CD14-positive monocyte (primary cell): ENCODE measurements at regions not wholly inside any gene's neighbourhood (a gene's known extent, or its start where the extent isn't known, plus 50 kb on each side); places are given as distances from the start of the nearest gene placed in this dataset.

Experiments
- DNase-seq, 3 donors: peaks; one replicate each; pipeline ENCODE4 v3.0.0-alpha.2; 2011 to 2022
- H2AFZ ChIP-seq: 2 replicates; pipeline ENCODE4 v1.6.0; 2012; ENCODE audit warnings: mild to moderate bottlenecking, low read depth, low read length, inconsistent platforms; ENCODE audit not compliant: insufficient read depth, poor library complexity, severe bottlenecking
- H3K27ac ChIP-seq, 2 donors: 1 replicate in 1 of 2; 2 replicates in 1 of 2; pipeline ENCODE4 v1.5.1; 2012 to 2013; ENCODE audit warnings: low read length in 2 of 2, control low read depth in 1 of 2, inconsistent platforms in 1 of 2, low read depth in 1 of 2, mild to moderate bottlenecking in 1 of 2
- H3K27me3 ChIP-seq, 2 donors: one replicate each; pipeline versions ENCODE4 v1.6.0 to v1.6.1; 2011 to 2013; ENCODE audit warnings: low read length in 2 of 2; ENCODE audit not compliant: control insufficient read depth in 2 of 2, insufficient read depth in 2 of 2
- H3K36me3 ChIP-seq, 2 donors: replicated peaks in 1 of 2; 1 replicate in 1 of 2; 2 replicates in 1 of 2; pipeline versions ENCODE4 v1.5.1 to v1.6.1; 2012 to 2013; ENCODE audit warnings: low read length in 2 of 2, control low read depth in 1 of 2, inconsistent platforms in 1 of 2, mild to moderate bottlenecking in 1 of 2; ENCODE audit not compliant: insufficient read depth in 2 of 2, control insufficient read depth in 1 of 2
- H3K4me1 ChIP-seq, 2 donors: 1 replicate in 1 of 2; 2 replicates in 1 of 2; pipeline versions ENCODE4 v1.5.1 to v1.6.1; 2012 to 2013; ENCODE audit warnings: low read length in 2 of 2, control low read depth in 1 of 2, inconsistent platforms in 1 of 2, mild to moderate bottlenecking in 1 of 2, moderate library complexity in 1 of 2; ENCODE audit not compliant: insufficient read depth in 2 of 2, control insufficient read depth in 1 of 2
- H3K4me2 ChIP-seq: replicated peaks from 2 replicates; pipeline ENCODE3; 2012; ENCODE audit warnings: low read length, moderate library complexity, mild to moderate bottlenecking; ENCODE audit not compliant: poor library complexity, severe bottlenecking; ENCODE audit errors: extremely low read depth
- H3K4me3 ChIP-seq, 3 experiments: fragments of 200-600 bp in 1 of 3; sonication (generic) in 1 of 3; replicated peaks in 1 of 3; 1 replicate in 2 of 3; 2 replicates in 1 of 3; pipeline ENCODE4 v1.5.1; 2011 to 2013; ENCODE audit warnings: low read length in 3 of 3, mild to moderate bottlenecking in 3 of 3, control low read depth in 2 of 3, low read depth in 2 of 3, inconsistent platforms in 1 of 3, moderate library complexity in 1 of 3
- H3K79me2 ChIP-seq: 2 replicates; pipeline ENCODE4 v1.6.0; 2012; ENCODE audit warnings: mild to moderate bottlenecking, control low read depth, inconsistent platforms, low read length, moderate library complexity; ENCODE audit not compliant: insufficient read depth
- H3K9ac ChIP-seq: 2 replicates; pipeline ENCODE4 v1.6.0; 2017; ENCODE audit warnings: low read length, mild to moderate bottlenecking; ENCODE audit not compliant: insufficient read depth, poor library complexity, severe bottlenecking
- H3K9me3 ChIP-seq, 2 donors: replicated peaks in 1 of 2; 1 replicate in 1 of 2; 2 replicates in 1 of 2; pipeline versions ENCODE4 v1.5.1 to v1.6.1; 2012 to 2013; ENCODE audit warnings: low read length in 2 of 2, control low read depth in 1 of 2; ENCODE audit not compliant: control insufficient read depth in 1 of 2, insufficient read depth in 1 of 2
- H4K20me1 ChIP-seq: 2 replicates; pipeline ENCODE4 v1.6.0; 2012; ENCODE audit warnings: mild to moderate bottlenecking, low read length, control low read depth, moderate library complexity; ENCODE audit not compliant: insufficient read depth
- H3K27ac Mint-ChIP-seq, 7 donors: one replicate each; pipeline ENCODE4 v1.8.0; 2020; ENCODE audit warnings: mild to moderate bottlenecking in 7 of 7, mixed read lengths in 7 of 7, moderate library complexity in 6 of 7, inconsistent platforms in 2 of 7
- H3K27me3 Mint-ChIP-seq, 3 donors: one replicate each; pipeline ENCODE4 v1.8.0; 2021 to 2022; ENCODE audit warnings: low read depth in 3 of 3, mild to moderate bottlenecking in 3 of 3, mixed read lengths in 3 of 3, moderate library complexity in 3 of 3, inconsistent platforms in 1 of 3
- H3K36me3 Mint-ChIP-seq, 2 donors: one replicate each; pipeline ENCODE4 v1.8.0; 2020; ENCODE audit warnings: mixed read lengths in 2 of 2, inconsistent platforms in 1 of 2, mild to moderate bottlenecking in 1 of 2
- H3K4me1 Mint-ChIP-seq: one replicate; pipeline ENCODE4 v1.8.0; 2020; ENCODE audit warnings: mild to moderate bottlenecking, mixed read lengths
- H3K4me3 Mint-ChIP-seq, 2 donors: one replicate each; pipeline ENCODE4 v1.8.0; 2020; ENCODE audit warnings: mild to moderate bottlenecking in 2 of 2, mixed read lengths in 2 of 2, moderate library complexity in 1 of 2
- H3K9me3 Mint-ChIP-seq, 7 donors: one replicate each; pipeline ENCODE4 v1.8.0; 2020 to 2022; ENCODE audit warnings: mixed read lengths in 7 of 7, mild to moderate bottlenecking in 6 of 7, moderate library complexity in 6 of 7, inconsistent platforms in 2 of 7
- CTCF ChIP-seq: fragments of 200-600 bp; IDR thresholded peaks from one replicate; pipeline ENCODE4 v1.8.0; 2022; ENCODE audit warnings: antibody characterized with exemption, mild to moderate bottlenecking
- WGBS: methylation state at CpG from one replicate; pipeline ENCODE4 v1.1.5; 2013; ENCODE audit warnings: missing lambda C conversion rate; ENCODE audit not compliant: insufficient coverage; 5-methylcytosine and 5-hydroxymethylcytosine counted together
- intact Hi-C, 2 donors: fragments of 100-400 bp; cut with micrococcal nuclease; formaldehyde crosslinking; loops; one replicate each; pipeline versions ENCODE4 v1.15.0 to v1.15.1; 2023

- H4K20me1 ChIP-seq = no peaks in the 10 kb centered on the region
- H3K27ac ChIP-seq = no peak overlapping the region
- H3K27me3 Mint-ChIP-seq = no peaks in the 10 kb centered on the region
- H3K4me3 ChIP-seq = no peak overlapping the region
- H3K36me3 Mint-ChIP-seq = no peaks in the 10 kb centered on the region
- no CpG with 5 or more reads among the region's 3 CpGs for WGBS
- H3K9ac ChIP-seq = no peak overlapping the region
- peaks cover 2 to 6% of the 10 kb centered on the region in 2 donors for H3K9me3 ChIP-seq
- TF ChIP-seq CTCF = no peak
- no peaks in the 10 kb centered on the region for H3K4me1 ChIP-seq
- no peak overlapping the region for H3K4me3 Mint-ChIP-seq
- H3K4me1 Mint-ChIP-seq = peaks cover 11% of the 10 kb centered on the region
- H3K36me3 ChIP-seq = no peaks in the 10 kb centered on the region
- H2AFZ ChIP-seq = no peak overlapping the region
- H3K9me3 Mint-ChIP-seq = peaks cover 1 to 14% (median 5%) of the 10 kb centered on the region in 7 donors
- DNase-seq = no peak
- no peaks in the 10 kb centered on the region for H3K79me2 ChIP-seq
- H3K4me2 ChIP-seq = no peak overlapping the region
- intact Hi-C loops = no loop called here
- H3K27ac Mint-ChIP-seq = peak overlapping the region in 2 of 7 donors; percentile 25 to 50
- no peaks in the 10 kb centered on the region for H3K27me3 ChIP-seq
Measured at GRCh38 chr1:188240772-188241406, 1412.1 kb downstream of the PLA2G4A start.

- TF ChIP-seq CTCF = no peak
- Histone ChIP-seq H3K4me3 (no peak overlapping the region), H3K4me1 (no peaks in the 10 kb centered on the region), H3K79me2 (no peaks in the 10 kb centered on the region), H3K9me3 (peaks cover 2 to 6% of the 10 kb centered on the region in 2 donors), H3K27ac (no peak overlapping the region), H3K36me3 (no peaks in the 10 kb centered on the region), H3K9ac (no peak overlapping the region), H3K4me2 (no peak overlapping the region), H2AFZ (no peak overlapping the region), H4K20me1 (no peaks in the 10 kb centered on the region), H3K27me3 (no peaks in the 10 kb centered on the region)
- Mint-ChIP-seq H3K4me3 (no peak overlapping the region), H3K4me1 (peaks cover 11% of the 10 kb centered on the region), H3K36me3 (no peaks in the 10 kb centered on the region), H3K27me3 (no peaks in the 10 kb centered on the region), H3K27ac (no peak overlapping the region), H3K9me3 (peaks cover 1 to 14% (median 5%) of the 10 kb centered on the region in 7 donors)
- intact Hi-C loops = no loop called here
- no peak for DNase-seq
- no CpG with 5 or more reads among the region's 4 CpGs for WGBS
Measured at GRCh38 chr1:188241629-188242028, 1412.9 kb downstream of the PLA2G4A start.
